NCI-H146 (cell line): ENCODE measurements at regions not wholly inside any gene's neighbourhood (a gene's known extent, or its start where the extent isn't known, plus 50 kb on each side); places are given as distances from the start of the nearest gene placed in this dataset.
"Not testable (repeated sequence)": the region's sequence is repeated elsewhere in the genome, so short reads cannot be mapped to it uniquely, and the experiment has no call there.

Experiments
- DNase-seq: peaks from one replicate; lab custom pipeline; 2025; lab: John Stamatoyannopoulos, UW

DNA sequence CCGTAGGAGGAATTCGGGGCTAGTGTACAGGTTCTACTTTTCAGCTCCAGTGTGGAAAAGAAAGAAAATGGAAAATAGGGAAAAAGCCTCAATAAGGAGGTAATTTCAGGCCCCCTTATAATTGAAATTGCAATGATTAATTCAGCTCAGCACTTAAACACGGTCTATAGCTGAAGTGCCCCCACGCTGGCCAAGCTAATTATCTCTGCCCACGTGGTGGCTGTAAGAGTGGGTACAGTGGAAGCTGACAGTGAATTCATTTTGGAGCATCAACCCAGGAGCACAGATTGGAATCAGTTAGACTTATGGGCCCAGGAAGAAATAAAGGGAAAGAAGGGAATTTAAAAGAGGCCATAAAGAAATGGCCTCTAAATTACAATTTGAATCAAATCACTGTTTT, 631.1 kb upstream of the CPEB2 start:
- DNase-seq = no peak

- no peak for DNase-seq
These were observed 626.5 kb upstream of the CPEB2 start for GRCh38 chr4:14375816-14376215.

DNA sequence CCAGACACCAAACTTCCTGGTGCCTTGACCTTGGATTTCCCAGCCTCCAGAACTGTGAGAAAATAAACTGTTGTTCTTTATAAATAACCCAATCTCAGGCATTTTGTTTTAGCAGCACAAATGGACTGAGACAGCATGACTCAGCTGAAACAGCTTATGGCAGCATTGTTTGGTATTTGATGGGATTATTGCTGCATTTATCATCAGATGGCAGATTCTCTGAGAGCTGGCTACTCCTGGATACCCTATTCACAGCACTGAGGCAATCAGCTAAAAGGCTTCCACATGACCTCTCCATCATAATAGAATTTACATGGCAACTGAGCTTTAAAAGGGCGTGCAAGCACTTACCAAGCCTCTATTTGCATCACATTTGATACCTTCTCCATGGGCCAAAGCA, 623.1 kb upstream of the CPEB2 start:
- no peak for DNase-seq

- no peak for DNase-seq
These were observed 618.6 kb upstream of the CPEB2 start for GRCh38 chr4:14383652-14384051.

GRCh38 chr4:14384824-14385223, 617.5 kb upstream of the CPEB2 start:
- no peak for DNase-seq

- no peak for DNase-seq
These were observed 616.1 kb upstream of the CPEB2 start for GRCh38 chr4:14386196-14386595.

DNA sequence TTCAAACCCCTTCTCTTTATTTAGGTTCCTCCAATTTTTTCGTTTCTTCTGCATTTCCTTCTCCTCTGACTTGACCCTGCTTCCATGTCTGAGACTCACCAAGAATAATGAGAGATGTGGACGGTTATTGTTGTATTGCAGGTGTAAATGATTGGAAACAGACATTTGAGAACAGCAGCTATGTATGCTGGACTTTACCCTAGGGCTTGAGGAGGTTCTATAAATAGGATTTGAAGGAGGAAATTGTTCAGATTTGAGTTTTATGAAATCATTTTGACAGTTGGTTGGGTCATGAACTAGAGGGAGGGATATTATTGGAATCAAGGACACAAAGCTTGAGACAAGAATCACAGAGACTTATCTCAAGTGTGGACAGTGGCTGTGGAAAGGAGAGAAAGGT, 614.6 kb upstream of the CPEB2 start:
- no peak for DNase-seq

DNA sequence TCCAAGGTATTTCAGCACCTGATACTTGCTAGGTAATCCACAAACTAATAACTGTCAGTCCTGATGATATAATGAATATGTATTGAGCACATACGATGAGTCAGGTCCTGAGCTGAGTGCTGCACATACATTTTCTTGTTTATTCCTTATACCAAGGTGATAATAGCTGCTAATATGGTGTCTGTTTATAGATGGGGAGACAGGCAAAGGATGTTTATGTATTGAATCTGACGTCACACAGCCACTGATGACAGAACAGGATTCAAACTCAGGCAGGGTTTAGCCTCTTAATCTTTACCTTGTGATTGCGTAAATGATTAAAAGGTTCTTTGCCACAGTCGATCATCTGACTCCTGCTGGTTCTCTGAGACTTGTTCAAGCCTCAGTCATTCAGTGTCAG, 609.9 kb upstream of the CPEB2 start:
- no peak for DNase-seq

DNA sequence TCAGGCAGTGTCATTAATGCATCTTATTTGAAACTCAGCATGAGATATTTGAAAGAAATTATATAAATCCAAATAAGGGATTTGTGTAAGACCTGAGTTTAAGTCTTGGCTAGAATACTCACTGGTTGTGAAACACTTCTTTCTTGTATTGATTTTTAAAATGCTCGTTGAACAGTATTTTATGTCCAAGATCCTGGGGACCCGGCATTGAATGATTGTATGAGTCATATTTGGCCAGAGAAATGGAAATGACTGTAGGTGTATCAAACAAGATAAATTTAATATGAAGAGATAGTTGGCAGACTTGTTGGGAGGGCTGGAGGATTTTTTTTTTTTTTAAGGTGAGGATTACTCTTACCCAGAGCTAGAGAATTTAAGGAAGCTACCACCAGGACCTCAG, 606.1 kb upstream of the CPEB2 start:
- no peak for DNase-seq

- DNase-seq = no peak
These were observed 602.4 kb upstream of the CPEB2 start for GRCh38 chr4:14399848-14400247.

DNA sequence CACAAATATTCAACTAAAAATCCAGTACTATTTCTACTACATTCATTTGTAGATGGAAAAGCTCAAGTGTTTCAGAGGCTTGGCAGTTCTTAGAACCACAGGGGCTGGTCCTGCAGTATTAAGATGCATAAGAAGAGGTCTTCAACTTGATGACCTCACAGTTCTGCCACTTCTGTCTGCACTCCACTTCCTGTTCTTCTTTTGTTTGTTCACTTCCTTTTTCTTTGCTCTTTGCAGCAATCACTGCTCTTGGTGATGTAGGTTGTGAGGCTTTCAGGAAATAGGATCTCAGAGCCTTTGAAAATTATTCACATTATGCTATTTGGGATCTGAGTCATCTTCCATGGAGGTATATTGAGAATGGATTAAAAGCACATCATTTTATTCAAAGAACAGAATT, 602.0 kb upstream of the CPEB2 start:
- DNase-seq = no peak

GRCh38 chr4:14403132-14403531, 599.1 kb upstream of the CPEB2 start:
- no peak for DNase-seq

DNA sequence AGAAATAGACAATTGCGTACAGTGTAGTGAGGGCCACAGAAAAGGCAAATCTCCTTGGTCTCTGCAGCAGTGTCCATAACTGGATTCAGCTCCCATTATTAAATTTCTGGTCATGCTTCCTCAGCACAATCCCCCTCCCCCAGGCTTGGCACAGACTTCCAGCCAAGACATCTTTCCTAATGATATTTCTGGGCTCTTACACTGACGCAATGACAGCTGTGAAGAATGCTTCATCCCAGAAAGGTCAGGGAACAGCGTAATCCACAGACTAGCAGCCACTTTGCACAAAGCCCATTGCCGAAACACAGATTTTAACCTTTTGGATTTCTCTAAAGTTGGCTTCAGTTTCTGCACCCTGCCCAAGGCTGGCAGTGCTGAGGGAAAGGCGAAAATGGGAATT, 597.6 kb upstream of the CPEB2 start:
- no peak for DNase-seq

DNA sequence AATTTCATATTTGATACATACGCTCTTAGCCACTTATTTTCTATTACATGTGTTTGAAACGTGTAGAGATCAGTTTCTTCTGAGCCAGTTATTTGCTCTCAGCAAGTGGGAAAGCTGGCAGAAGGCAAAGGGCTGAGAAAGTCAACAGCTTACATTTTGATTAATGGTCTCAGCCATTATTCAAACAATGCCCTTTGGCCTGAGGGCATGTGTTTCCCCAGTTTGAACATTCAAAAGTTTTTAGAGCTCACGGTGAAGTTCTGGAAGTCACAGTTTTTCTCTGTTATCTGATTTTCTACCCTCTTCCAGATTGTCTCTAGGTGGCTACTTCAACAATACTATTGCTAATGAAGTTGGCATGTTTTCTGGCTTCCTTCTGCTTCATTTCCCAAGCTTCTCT, 591.8 kb upstream of the CPEB2 start:
- DNase-seq = peak; percentile 72

- no peak for DNase-seq
These were observed 587.1 kb upstream of the CPEB2 start for GRCh38 chr4:14415146-14415545.

DNA sequence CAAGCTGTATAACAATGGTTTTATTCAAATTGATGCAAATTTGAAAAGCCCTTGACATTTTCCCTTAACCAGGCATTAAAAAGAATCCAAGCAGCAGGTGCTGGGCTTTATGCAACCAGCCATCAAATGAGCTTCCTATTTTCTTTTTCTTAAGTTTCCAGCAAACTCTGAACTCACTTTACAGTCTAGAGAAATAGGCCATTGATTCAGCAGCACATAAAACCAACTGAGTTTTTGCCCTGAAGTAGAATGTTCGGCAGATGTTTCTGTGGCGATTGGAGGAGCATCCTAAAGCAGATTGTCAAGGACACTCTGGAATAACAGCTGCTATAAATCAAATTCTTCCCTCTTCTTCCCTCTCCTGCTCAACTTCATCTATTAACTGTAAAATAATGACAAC, 582.8 kb upstream of the CPEB2 start:
- DNase-seq = no peak

- not testable (repeated sequence) for DNase-seq
These were observed 576.0 kb upstream of the CPEB2 start for GRCh38 chr4:14426297-14426696.

GRCh38 chr4:14428125-14428524, 574.2 kb upstream of the CPEB2 start:
- no peak for DNase-seq

DNA sequence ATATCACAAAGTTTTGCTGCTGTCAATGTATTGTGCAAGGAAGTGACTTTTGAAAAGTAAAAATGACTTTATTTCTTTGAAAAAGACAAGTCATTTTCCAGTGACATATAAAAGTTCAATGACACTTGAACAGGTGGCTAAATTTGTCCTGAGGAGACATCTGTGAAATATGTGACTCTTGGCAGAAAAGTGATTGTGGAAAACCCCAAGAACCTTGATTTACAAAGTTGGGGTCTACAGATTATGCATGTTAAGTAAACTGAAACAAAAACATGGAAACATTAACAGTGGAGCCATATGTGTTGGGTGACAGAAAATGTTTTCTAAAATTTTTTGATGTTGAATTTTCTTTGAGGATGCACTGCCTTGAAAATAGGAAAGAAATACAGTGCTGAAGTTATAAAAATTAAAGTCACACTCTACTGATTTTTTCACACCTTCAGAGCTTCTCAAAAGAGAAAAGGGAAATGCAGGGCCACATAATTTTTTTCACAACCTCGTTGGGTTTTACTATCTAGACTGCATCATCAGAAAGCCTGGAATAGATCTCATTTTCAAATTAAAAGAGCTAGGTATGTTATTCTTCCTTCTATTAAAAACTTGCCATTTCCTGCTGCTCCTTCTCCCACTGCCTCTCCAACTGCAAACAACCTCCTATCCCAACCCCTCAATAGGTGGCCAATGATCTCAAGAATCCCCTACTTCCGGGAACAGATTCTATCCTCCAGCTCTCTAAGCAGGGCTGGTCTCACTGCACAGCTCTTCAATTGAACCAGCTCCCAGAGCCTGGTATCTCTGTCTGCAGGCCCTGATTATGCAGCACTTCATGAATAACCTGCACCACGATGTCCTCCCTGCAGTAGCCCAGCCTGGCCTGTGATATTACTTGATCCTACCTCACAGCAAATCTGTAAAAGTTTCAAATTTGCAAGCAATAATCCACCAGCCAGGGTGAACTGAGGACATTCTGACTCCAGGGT, 570.8 kb upstream of the CPEB2 start:
- DNase-seq = no peak

- DNase-seq = no peak
These were observed 567.8 kb upstream of the CPEB2 start for GRCh38 chr4:14434483-14434882.

DNA sequence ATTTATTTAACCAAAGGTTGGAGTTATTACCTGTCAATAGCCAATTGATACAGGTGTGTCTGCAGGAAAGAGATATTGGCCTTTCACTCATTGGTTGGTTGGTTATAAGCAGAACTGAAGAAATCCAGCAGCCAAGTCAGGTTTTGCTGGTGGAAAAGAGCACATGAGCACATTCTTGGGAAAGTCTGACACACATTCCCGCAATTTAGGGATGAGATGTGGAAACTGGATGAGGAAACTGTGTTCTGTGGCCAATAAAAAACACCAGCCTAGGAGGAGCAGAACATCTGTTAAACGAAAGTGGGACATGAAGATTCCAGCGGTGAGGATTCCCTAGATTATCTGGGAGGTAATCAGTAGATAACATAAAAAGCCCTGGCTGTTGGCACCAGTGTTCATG, 567.4 kb upstream of the CPEB2 start:
- no peak for DNase-seq

GRCh38 chr4:14441561-14441960, 560.7 kb upstream of the CPEB2 start:
- no peak for DNase-seq

GRCh38 chr4:14445882-14446281, 556.4 kb upstream of the CPEB2 start:
- no peak for DNase-seq

- DNase-seq = no peak
These were observed 556.0 kb upstream of the CPEB2 start for GRCh38 chr4:14446311-14446710.
